ENCODE measurements at regions not wholly inside any gene's neighbourhood (a gene's known extent, or its start where the extent isn't known, plus 50 kb on each side); places are given as distances from the start of the nearest gene placed in this dataset.

- no peaks in the 10 kb centered on the region for H3K9me3 ChIP-seq
- peaks cover 4 to 23% of the 10 kb centered on the region in 2 donors for H3K4me1 ChIP-seq (ENCODE audit: control insufficient read depth in 1 of 2, low read depth in 2 of 2)
- H3K4me3 ChIP-seq, result no peak overlapping the region
- H3K27ac ChIP-seq, result no peak overlapping the region
- TF ChIP-seq, protein P1, sequence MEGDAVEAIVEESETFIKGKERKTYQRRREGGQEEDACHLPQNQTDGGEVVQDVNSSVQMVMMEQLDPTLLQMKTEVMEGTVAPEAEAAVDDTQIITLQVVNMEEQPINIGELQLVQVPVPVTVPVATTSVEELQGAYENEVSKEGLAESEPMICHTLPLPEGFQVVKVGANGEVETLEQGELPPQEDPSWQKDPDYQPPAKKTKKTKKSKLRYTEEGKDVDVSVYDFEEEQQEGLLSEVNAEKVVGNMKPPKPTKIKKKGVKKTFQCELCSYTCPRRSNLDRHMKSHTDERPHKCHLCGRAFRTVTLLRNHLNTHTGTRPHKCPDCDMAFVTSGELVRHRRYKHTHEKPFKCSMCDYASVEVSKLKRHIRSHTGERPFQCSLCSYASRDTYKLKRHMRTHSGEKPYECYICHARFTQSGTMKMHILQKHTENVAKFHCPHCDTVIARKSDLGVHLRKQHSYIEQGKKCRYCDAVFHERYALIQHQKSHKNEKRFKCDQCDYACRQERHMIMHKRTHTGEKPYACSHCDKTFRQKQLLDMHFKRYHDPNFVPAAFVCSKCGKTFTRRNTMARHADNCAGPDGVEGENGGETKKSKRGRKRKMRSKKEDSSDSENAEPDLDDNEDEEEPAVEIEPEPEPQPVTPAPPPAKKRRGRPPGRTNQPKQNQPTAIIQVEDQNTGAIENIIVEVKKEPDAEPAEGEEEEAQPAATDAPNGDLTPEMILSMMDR (IDR thresholded peaks at IDR 0.05), result no peak
- DNase-seq (ENCODE audit: low spot score) (no peak), ATAC-seq (ENCODE audit: insufficient number of reproducible peaks, low FRiP score, low read depth) (no peak)
- no peaks in the 10 kb centered on the region for H3K27me3 ChIP-seq (replicated peaks; ENCODE audit: insufficient read depth)
- no peaks in the 10 kb centered on the region for H3K36me3 ChIP-seq
These were observed 114.8 kb upstream of the CDC42EP3 start for GRCh38 chr2:37786191-37786698.

GRCh38 chr2:37786854-37787253 is 115.4 kb upstream of the CDC42EP3 start:
- no peak for DNase-seq (ENCODE audit: low spot score)
- Histone ChIP-seq H3K36me3 (no peaks in the 10 kb centered on the region), H3K27me3 (replicated peaks; ENCODE audit: insufficient read depth) (no peaks in the 10 kb centered on the region), H3K27ac (no peak overlapping the region), H3K9me3 (no peaks in the 10 kb centered on the region), H3K4me1 (ENCODE audit: control insufficient read depth in 1 of 2, low read depth in 2 of 2) (peaks cover 4 to 18% of the 10 kb centered on the region in 2 donors), H3K4me3 (no peak overlapping the region)
- no peak for ATAC-seq (ENCODE audit: insufficient number of reproducible peaks, low FRiP score, low read depth)
- TF ChIP-seq, protein P1 (IDR thresholded peaks at IDR 0.05), result no peak

DNA sequence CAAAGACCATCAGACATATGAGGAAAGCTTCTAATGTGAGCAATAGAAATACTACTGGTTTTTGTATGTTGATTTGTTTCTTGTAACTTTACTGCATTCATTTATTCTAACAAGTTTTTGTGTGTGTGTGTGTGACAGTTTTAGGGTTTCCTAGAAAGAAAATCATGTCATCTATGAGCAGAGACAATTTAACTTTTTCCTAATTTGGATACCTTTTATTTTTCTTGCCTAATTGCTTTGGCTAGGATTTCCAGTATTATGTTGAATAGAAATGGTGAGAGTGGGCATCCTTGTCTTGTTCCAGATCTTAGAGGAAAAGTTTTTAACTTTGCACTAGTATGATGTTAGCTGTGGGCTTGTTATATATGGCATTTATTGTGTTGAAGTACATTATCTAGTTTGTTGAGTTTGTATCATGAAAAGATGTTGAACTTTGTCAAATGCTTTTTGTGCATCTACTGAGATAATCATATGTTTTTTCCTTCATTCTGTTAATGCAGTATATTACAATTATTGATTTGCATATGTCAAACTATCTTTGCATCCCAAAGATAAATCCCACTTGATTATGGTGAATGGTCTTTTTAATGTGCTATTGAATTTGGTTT is 117.3 kb upstream of the CDC42EP3 start:
- Histone ChIP-seq H3K27me3 (replicated peaks; ENCODE audit: insufficient read depth) (no peaks in the 10 kb centered on the region), H3K9me3 (no peaks in the 10 kb centered on the region), H3K36me3 (no peaks in the 10 kb centered on the region), H3K4me1 (ENCODE audit: control insufficient read depth in 1 of 2, low read depth in 2 of 2) (peaks cover 0 to 7% of the 10 kb centered on the region in 2 donors), H3K4me3 (no peak overlapping the region), H3K27ac (no peak overlapping the region)
- DNase-seq (ENCODE audit: low spot score) (no peak), ATAC-seq (ENCODE audit: insufficient number of reproducible peaks, low FRiP score, low read depth) (no peak)
- TF ChIP-seq, protein P1 (IDR thresholded peaks at IDR 0.05), result no peak

DNA sequence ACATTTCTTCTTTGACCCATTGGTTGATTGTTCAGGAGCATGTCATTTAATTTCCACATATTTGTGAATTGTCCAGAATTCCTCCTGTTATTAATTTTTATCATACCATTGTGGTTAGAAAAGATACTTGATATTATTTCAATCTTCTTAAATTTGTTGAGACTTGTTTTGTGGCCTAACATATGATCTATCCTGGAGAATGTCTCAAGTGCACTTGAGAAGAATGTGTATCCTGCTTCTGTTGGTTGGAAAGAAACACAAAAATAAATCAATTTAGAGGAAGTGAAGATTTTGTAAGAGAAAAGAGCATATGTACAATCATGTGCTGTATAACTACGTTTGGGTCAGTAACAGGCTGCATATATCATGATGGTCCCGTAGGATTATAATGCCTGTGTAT is 118.6 kb upstream of the CDC42EP3 start:
- Histone ChIP-seq H3K4me3 (no peak overlapping the region), H3K36me3 (no peaks in the 10 kb centered on the region), H3K27ac (no peak overlapping the region), H3K27me3 (replicated peaks; ENCODE audit: insufficient read depth) (no peaks in the 10 kb centered on the region), H3K4me1 (ENCODE audit: control insufficient read depth in 1 of 2, low read depth in 2 of 2) (peaks cover 0 to 17% of the 10 kb centered on the region in 2 donors), H3K9me3 (no peaks in the 10 kb centered on the region)
- no peak for ATAC-seq (ENCODE audit: insufficient number of reproducible peaks, low FRiP score, low read depth)
- TF ChIP-seq, protein P1 (IDR thresholded peaks at IDR 0.05), result no peak
- DNase-seq (ENCODE audit: low spot score), result no peak

GRCh38 chr2:37790462-37790861 is 119.0 kb upstream of the CDC42EP3 start:
- ATAC-seq (ENCODE audit: insufficient number of reproducible peaks, low FRiP score, low read depth), result no peak
- Histone ChIP-seq H3K9me3 (no peaks in the 10 kb centered on the region), H3K27ac (no peak overlapping the region), H3K36me3 (no peaks in the 10 kb centered on the region), H3K4me3 (no peak overlapping the region), H3K27me3 (replicated peaks; ENCODE audit: insufficient read depth) (no peaks in the 10 kb centered on the region), H3K4me1 (ENCODE audit: control insufficient read depth in 1 of 2, low read depth in 2 of 2) (peaks cover 0 to 22% of the 10 kb centered on the region in 2 donors)
- no peak for DNase-seq (ENCODE audit: low spot score)
- TF ChIP-seq, protein P1 (IDR thresholded peaks at IDR 0.05), result no peak

Data from thoracic aorta (tissue), 2 donors.